Liver (tissue), 8 donors: ENCODE measurements at regions not wholly inside any gene's neighbourhood (a gene's known extent, or its start where the extent isn't known, plus 50 kb on each side); places are given as distances from the start of the nearest gene placed in this dataset.
A peak's percentile ranks its signal among the peaks of the same experiment; 100 is the strongest.

Experiments used
- DNase-seq: peaks from one replicate; pipeline ENCODE4 v3.0.0-alpha.2; 2017; ENCODE audit warnings: low spot score
- H3K27ac ChIP-seq, 2 donors: one replicate each; pipeline ENCODE4 v1.7.0; 2013; ENCODE audit warnings: inconsistent platforms in 2 of 2, low read length in 2 of 2, control low read depth in 1 of 2, low read depth in 1 of 2, mild to moderate bottlenecking in 1 of 2
- H3K27me3 ChIP-seq, 4 donors: one replicate each; pipeline versions ENCODE4 v1.6.1 to v1.7.0; 2013; ENCODE audit warnings: low read length in 3 of 4, inconsistent platforms in 1 of 4, mild to moderate bottlenecking in 1 of 4, moderate library complexity in 1 of 4; ENCODE audit not compliant: control insufficient read depth in 4 of 4, insufficient read depth in 4 of 4
- H3K36me3 ChIP-seq, 4 donors: one replicate each; pipeline versions ENCODE4 v1.6.1 to v1.7.0; 2013; ENCODE audit warnings: low read length in 3 of 4, mild to moderate bottlenecking in 3 of 4, low read depth in 1 of 4, moderate library complexity in 1 of 4; ENCODE audit not compliant: control insufficient read depth in 4 of 4, insufficient read depth in 3 of 4
- H3K4me1 ChIP-seq, 4 donors: one replicate each; pipeline versions ENCODE4 v1.6.1 to v1.7.0; 2013; ENCODE audit warnings: low read length in 3 of 4, mild to moderate bottlenecking in 3 of 4, moderate library complexity in 1 of 4; ENCODE audit not compliant: control insufficient read depth in 4 of 4, insufficient read depth in 4 of 4
- H3K4me3 ChIP-seq, 3 donors: one replicate each; pipeline versions ENCODE4 v1.6.1 to v1.7.0; 2013; ENCODE audit warnings: low read length in 3 of 3, control low read depth in 1 of 3, low read depth in 1 of 3, mild to moderate bottlenecking in 1 of 3
- H3K9ac ChIP-seq, 2 donors: one replicate each; pipeline ENCODE4 v1.7.0; 2013; ENCODE audit warnings: low read length in 2 of 2, mild to moderate bottlenecking in 2 of 2, moderate library complexity in 2 of 2, control low read depth in 1 of 2, low read depth in 1 of 2
- H3K9me3 ChIP-seq, 4 donors: one replicate each; pipeline versions ENCODE4 v1.6.1 to v1.7.0; 2013; ENCODE audit warnings: low read length in 3 of 4; ENCODE audit not compliant: control insufficient read depth in 4 of 4
- CTCF ChIP-seq: fragments of 150-350 bp; IDR thresholded peaks from 2 replicates; pipeline ENCODE4 v1.5.1; 2017; ENCODE audit warnings: improper control_type of control experiment, low read depth, low read length; ENCODE audit not compliant: missing input control
- EGR1 ChIP-seq, 2 donors: IDR thresholded peaks; 2 replicates each; pipeline ENCODE4 v1.6.1; 2016 to 2018; ENCODE audit warnings: antibody characterized with exemption in 2 of 2, low read depth in 2 of 2
- FOXA1 ChIP-seq: IDR thresholded peaks from 2 replicates; pipeline ENCODE4 v1.6.1; 2016; ENCODE audit warnings: antibody characterized with exemption
- FOXA2 ChIP-seq: IDR thresholded peaks from 2 replicates; pipeline ENCODE4 v1.6.1; 2016; ENCODE audit warnings: antibody characterized with exemption
- GABPA ChIP-seq, 2 donors: IDR thresholded peaks in 1 of 2; conservative IDR thresholded peaks in 1 of 2; 2 replicates each; pipeline ENCODE4 v1.6.1; 2016; ENCODE audit warnings: antibody characterized with exemption in 2 of 2, mild to moderate bottlenecking in 1 of 2, moderate library complexity in 1 of 2
- HNF4A ChIP-seq, 2 donors: conservative IDR thresholded peaks; 2 replicates each; pipeline ENCODE4 v1.6.1; 2016; ENCODE audit warnings: antibody characterized with exemption in 2 of 2, mild to moderate bottlenecking in 2 of 2
- HNF4G ChIP-seq: IDR thresholded peaks from 2 replicates; pipeline ENCODE4 v1.6.1; 2016; ENCODE audit warnings: antibody characterized with exemption
- JUND ChIP-seq, 2 donors: IDR thresholded peaks; 2 replicates each; pipeline ENCODE4 v1.6.1; 2016; ENCODE audit warnings: antibody characterized with exemption in 2 of 2
- MAX ChIP-seq: IDR thresholded peaks from 2 replicates; pipeline ENCODE4 v1.6.1; 2016; ENCODE audit warnings: antibody characterized with exemption
- NR2F2 ChIP-seq: IDR thresholded peaks from 2 replicates; pipeline ENCODE4 v1.6.1; 2016; ENCODE audit warnings: antibody characterized with exemption
- RAD21 ChIP-seq, 2 donors: IDR thresholded peaks; 2 replicates each; pipeline ENCODE4 v1.6.1; 2016; ENCODE audit warnings: antibody characterized with exemption in 2 of 2, mild to moderate bottlenecking in 2 of 2
- REST ChIP-seq: IDR thresholded peaks from 2 replicates; pipeline ENCODE4 v1.6.1; 2016; ENCODE audit warnings: antibody characterized with exemption, mild to moderate bottlenecking
- RXRA ChIP-seq, 2 donors: IDR thresholded peaks; 2 replicates each; pipeline ENCODE4 v1.6.1; 2017 to 2018; ENCODE audit warnings: antibody characterized with exemption in 2 of 2, mild to moderate bottlenecking in 1 of 2
- SP1 ChIP-seq: IDR thresholded peaks from 2 replicates; pipeline ENCODE4 v1.6.1; 2018; ENCODE audit warnings: antibody characterized with exemption, mild to moderate bottlenecking
- TAF1 ChIP-seq: conservative IDR thresholded peaks from 2 replicates; pipeline ENCODE4 v1.6.1; 2016; ENCODE audit warnings: antibody characterized with exemption, mild to moderate bottlenecking
- YY1 ChIP-seq: IDR thresholded peaks from 2 replicates; pipeline ENCODE4 v1.6.1; 2016; ENCODE audit warnings: antibody characterized with exemption, mild to moderate bottlenecking
- WGBS: extraction: QIAGEN DNeasy Blood & Tissue Kit; methylation state at CpG from one replicate; pipeline ENCODE4 v1.1.7; 2013; 5-methylcytosine and 5-hydroxymethylcytosine counted together
- TF ChIP-seq, protein P1 (sequence below): IDR thresholded peaks from 2 replicates; pipeline ENCODE4 v1.6.1; 2016; ENCODE audit warnings: antibody characterized with exemption
- TF ChIP-seq, protein P2 (sequence below): IDR thresholded peaks from 2 replicates; pipeline ENCODE4 v1.6.1; 2016; ENCODE audit warnings: antibody characterized with exemption
- donor health status: healthy.
- donor health status: healthy.
- donor health status: healthy.
- donor health status: healthy.
- donor health status: healthy.

DNA sequence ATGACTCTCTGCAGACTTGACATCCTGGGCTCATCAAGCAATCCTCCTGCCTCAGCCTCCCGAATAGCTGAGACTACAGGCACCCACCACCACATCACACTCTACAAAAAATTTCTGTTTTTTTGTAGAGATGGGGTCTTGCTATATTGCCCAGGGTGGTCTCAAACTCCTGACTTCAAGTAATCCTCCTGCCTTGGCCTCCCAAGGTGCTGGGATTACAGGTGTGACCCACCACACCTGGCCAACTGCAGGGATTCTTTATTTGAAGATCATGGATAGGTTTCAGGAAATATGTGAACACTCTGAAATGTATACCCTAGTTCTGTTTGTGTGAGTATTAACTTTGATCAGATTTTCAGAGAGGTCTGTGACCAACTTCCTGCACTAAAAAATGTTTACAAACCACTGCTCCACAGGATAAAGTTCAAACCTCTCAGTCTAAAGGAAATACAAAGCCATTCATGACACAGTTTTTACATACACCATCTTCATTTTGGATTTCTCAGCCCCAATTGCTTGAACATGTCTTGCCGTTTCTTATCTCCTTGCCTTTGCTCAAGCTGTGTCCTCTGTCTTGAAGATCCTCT, 252.3 kb upstream of the FGGY start:
- H3K36me3 ChIP-seq: no peaks in the 10 kb centered on the region
- H3K4me3 ChIP-seq: no peak overlapping the region
- H3K9me3 ChIP-seq: no peaks in the 10 kb centered on the region
- H3K4me1 ChIP-seq: peaks cover 0 to 21% (median 6%) of the 10 kb centered on the region in 4 donors
- 90% methylated on average over 2 of the region's 2 CpGs for whole genome bisulfite sequencing
- TF ChIP-seq JUND (IDR thresholded peaks at IDR 0.05) (no peak), SP1 (peak; percentile 57), GABPA (IDR thresholded peaks at IDR 0.05 in 1 of 2, conservative IDR thresholded peaks at IDR 0.05 in 1 of 2) (no peak), MAX (peak; percentile 32), YY1 (no peak), RXRA (IDR thresholded peaks at IDR 0.05) (peak; percentile 14 to 28), FOXA2 (peak; percentile 29), EGR1 (IDR thresholded peaks at IDR 0.05; ENCODE audit: low read depth in 2 of 2) (no peak), HNF4A (conservative IDR thresholded peaks at IDR 0.05) (peak; percentile 74 to 78)
- TF ChIP-seq, protein P1, sequence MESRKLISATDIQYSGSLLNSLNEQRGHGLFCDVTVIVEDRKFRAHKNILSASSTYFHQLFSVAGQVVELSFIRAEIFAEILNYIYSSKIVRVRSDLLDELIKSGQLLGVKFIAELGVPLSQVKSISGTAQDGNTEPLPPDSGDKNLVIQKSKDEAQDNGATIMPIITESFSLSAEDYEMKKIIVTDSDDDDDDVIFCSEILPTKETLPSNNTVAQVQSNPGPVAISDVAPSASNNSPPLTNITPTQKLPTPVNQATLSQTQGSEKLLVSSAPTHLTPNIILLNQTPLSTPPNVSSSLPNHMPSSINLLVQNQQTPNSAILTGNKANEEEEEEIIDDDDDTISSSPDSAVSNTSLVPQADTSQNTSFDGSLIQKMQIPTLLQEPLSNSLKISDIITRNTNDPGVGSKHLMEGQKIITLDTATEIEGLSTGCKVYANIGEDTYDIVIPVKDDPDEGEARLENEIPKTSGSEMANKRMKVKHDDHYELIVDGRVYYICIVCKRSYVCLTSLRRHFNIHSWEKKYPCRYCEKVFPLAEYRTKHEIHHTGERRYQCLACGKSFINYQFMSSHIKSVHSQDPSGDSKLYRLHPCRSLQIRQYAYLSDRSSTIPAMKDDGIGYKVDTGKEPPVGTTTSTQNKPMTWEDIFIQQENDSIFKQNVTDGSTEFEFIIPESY: no peak
- TF ChIP-seq, protein P2, sequence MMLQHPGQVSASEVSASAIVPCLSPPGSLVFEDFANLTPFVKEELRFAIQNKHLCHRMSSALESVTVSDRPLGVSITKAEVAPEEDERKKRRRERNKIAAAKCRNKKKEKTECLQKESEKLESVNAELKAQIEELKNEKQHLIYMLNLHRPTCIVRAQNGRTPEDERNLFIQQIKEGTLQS: no peak
- H3K27ac ChIP-seq: peak overlapping the region; percentile 17 to 35
- DNase-seq: no peak
- H3K9ac ChIP-seq: no peak overlapping the region
- H3K27me3 ChIP-seq: no peaks in the 10 kb centered on the region

DNA sequence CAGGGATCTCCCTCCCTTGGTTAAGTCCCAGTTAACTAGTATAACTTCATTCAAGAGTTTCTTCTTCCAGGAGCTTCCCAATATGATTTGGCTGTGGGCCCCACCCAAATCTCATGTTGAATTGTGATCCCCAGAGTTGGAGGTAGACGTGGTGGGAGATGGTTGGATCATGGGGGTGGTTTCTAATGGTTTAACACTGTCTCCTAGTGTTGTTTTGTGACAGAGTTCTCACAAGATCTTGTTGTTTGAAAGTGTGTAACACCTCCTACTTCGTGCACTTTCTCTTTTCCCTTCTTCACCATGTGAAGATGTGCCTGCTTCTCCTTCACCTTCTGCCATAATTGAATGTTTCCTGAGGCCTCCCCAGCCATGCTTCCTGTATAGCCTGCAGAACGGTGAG, 251.8 kb upstream of the FGGY start:
- H3K4me3 ChIP-seq: no peak overlapping the region
- no peak for TF ChIP-seq GABPA (IDR thresholded peaks at IDR 0.05 in 1 of 2, conservative IDR thresholded peaks at IDR 0.05 in 1 of 2)
- TF ChIP-seq, protein P2: no peak
- TF ChIP-seq MAX: no peak
- no peak for TF ChIP-seq HNF4G
- TF ChIP-seq FOXA2: no peak
- no peak for TF ChIP-seq TAF1
- no peak for TF ChIP-seq EGR1 (IDR thresholded peaks at IDR 0.05; ENCODE audit: low read depth in 2 of 2)
- no peak for TF ChIP-seq NR2F2
- TF ChIP-seq, protein P1: no peak
- TF ChIP-seq FOXA1: no peak
- no peak for TF ChIP-seq RAD21 (IDR thresholded peaks at IDR 0.05)
- no peak for TF ChIP-seq YY1
- TF ChIP-seq JUND (IDR thresholded peaks at IDR 0.05): no peak
- TF ChIP-seq REST: no peak
- no peak for TF ChIP-seq SP1
- TF ChIP-seq RXRA (IDR thresholded peaks at IDR 0.05): no peak
- TF ChIP-seq CTCF: no peak
- TF ChIP-seq HNF4A (conservative IDR thresholded peaks at IDR 0.05): no peak
- 87% methylated on average over 3 of the region's 3 CpGs for WGBS
- H3K9ac ChIP-seq: no peak overlapping the region
- DNase-seq: no peak
- peak overlapping the region in 1 of 2 donors; percentile 35 for H3K27ac ChIP-seq
- no peaks in the 10 kb centered on the region for H3K27me3 ChIP-seq
- peaks cover 0 to 21% (median 6%) of the 10 kb centered on the region in 4 donors for H3K4me1 ChIP-seq
- no peaks in the 10 kb centered on the region for H3K9me3 ChIP-seq
- no peaks in the 10 kb centered on the region for H3K36me3 ChIP-seq
